Epithelial cell of esophagus (primary cell): ENCODE measurements at regions not wholly inside any gene's neighbourhood (a gene's known extent, or its start where the extent isn't known, plus 50 kb on each side); places are given as distances from the start of the nearest gene placed in this dataset.

Source experiments
- DNase-seq: peaks from one replicate; pipeline ENCODE4 v3.0.0; 2010; ENCODE audit warnings: low read depth
- H3K4me3 ChIP-seq: 2 replicates; pipeline ENCODE4 v1.5.1; 2011; ENCODE audit warnings: mild to moderate bottlenecking, low read length, control low read depth
- CTCF ChIP-seq: IDR thresholded peaks from 2 replicates; pipeline ENCODE4 v1.5.1; 2011; ENCODE audit warnings: low read depth, mild to moderate bottlenecking, low read length, control low read depth, inconsistent platforms; ENCODE audit not compliant: insufficient read depth; ENCODE audit errors: missing control alignments

- no peak for TF ChIP-seq CTCF
- no peak for DNase-seq
Observed at GRCh38 chr3:99351122-99351521, 287.3 kb upstream of the COL8A1 start.

GRCh38 chr3:99348451-99348850, 289.9 kb upstream of the COL8A1 start:
- H3K4me3 ChIP-seq, result no peak overlapping the region
- no peak for DNase-seq
- TF ChIP-seq CTCF, result no peak

More at GRCh38 chr3:99351122-99351521, 287.3 kb upstream of the COL8A1 start:
- no peak overlapping the region for H3K4me3 ChIP-seq

DNA sequence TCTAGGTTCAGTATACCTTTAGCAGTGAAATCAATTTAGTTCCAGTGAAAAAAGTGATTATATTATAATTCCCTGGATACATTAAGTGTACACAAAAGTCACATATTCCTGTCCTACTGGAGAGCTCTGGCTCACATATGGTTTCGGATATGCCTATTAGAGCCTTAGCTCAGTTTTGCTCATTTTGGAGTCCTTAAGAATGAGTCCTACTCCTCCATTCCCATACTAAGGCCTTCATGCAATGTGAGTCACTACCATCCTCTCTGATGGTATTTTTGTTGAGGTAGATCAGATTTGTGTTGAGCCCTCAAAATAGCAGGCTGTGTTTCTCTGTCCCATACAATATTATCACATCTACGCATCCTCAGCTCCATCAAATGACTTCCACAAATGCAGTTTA, 294.2 kb upstream of the COL8A1 start:
- TF ChIP-seq CTCF, result no peak
- no peak overlapping the region for H3K4me3 ChIP-seq
- no peak for DNase-seq

DNA sequence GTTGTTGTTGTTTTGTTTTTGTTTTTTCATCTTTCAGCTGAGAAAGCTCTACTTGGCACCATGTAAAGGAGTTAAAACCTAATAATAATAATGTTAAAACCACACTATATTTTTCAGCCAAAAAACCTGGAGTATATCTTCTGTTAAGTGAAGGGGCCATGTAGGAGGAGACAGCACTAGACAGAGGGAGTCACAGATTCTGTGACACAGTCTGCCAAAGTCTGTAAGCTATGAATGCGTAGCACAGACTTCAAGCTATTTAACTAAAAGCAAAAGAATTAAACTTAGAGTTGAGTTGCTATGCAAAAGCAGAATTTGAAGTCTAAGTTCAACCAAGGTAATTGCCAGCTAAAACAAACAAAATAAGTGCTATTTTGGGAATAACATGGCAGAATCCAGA, 296.0 kb upstream of the COL8A1 start:
- no peak overlapping the region for H3K4me3 ChIP-seq
- TF ChIP-seq CTCF, result no peak
- no peak for DNase-seq

DNA sequence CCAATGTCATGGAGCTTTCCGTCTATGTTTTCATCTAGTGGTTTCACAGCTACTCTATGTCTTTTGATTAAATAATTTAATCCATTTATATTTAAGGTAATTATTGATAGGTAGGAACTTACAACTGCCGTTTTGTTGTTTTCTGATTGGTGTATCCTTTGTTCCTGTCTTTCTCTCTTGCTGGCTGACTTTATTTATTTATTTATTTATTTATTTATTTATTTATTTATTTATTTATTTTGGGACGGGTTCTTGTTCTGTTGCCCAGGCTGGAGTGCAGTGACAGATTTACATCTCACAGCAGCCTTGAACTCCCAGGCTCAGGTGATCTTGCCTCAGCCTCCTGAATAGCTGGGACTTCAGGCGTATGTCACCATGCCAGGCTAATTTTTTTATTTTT, 299.2 kb upstream of the COL8A1 start:
- DNase-seq, result no peak
- no peak for TF ChIP-seq CTCF
- no peak overlapping the region for H3K4me3 ChIP-seq

DNA sequence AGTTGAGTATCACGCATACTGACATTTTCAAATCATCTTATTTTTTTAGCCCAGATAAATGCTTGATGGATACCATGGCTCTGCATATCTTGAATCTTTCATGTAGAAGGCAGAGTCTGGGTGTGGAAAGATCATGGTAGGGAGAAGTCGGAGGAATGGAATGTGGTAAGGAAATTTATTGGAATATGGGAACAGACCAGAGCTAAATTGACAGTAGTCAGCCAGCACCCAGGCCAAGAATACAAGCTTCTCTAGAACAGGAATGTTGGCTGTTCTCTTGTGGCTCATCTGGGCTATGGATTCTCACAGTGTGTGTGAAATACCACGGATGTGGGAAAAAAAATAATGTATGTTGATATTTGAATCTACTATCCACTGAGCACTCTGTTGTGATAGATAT, 305.7 kb upstream of the COL8A1 start:
- no peak for TF ChIP-seq CTCF
- no peak for DNase-seq

GRCh38 chr3:99332276-99332675, 306.1 kb upstream of the COL8A1 start:
- H3K4me3 ChIP-seq, result no peak overlapping the region
- no peak for TF ChIP-seq CTCF
- no peak for DNase-seq

More for the DNA sequence above, 305.7 kb upstream of the COL8A1 start:
- no peak overlapping the region for H3K4me3 ChIP-seq
